H9 (cell line): ENCODE measurements at regions not wholly inside any gene's neighbourhood (a gene's known extent, or its start where the extent isn't known, plus 50 kb on each side); places are given as distances from the start of the nearest gene placed in this dataset.

Experiments used
- DNase-seq: peaks from one replicate; pipeline ENCODE4 v3.0.0-alpha.2; 2017
- H2AFZ ChIP-seq: one replicate; pipeline ENCODE4 v1.6.1; 2013; ENCODE audit warnings: mild to moderate bottlenecking, low read length, control low read depth, moderate library complexity
- H2AK5ac ChIP-seq: 2 replicates; pipeline ENCODE4 v1.6.1; 2013; ENCODE audit warnings: low read length, control low read depth, mixed read lengths; ENCODE audit not compliant: insufficient read length
- H2BK120ac ChIP-seq: one replicate; pipeline ENCODE4 v1.6.1; 2013; ENCODE audit warnings: low read depth, mild to moderate bottlenecking, low read length, control low read depth, inconsistent platforms; ENCODE audit not compliant: poor library complexity, severe bottlenecking
- H2BK12ac ChIP-seq: 2 replicates; pipeline ENCODE4 v1.6.1; 2013; ENCODE audit warnings: low read length, control low read depth, mixed read lengths, low read depth; ENCODE audit not compliant: insufficient read length
- H2BK15ac ChIP-seq: 2 replicates; pipeline ENCODE4 v1.6.1; 2013; ENCODE audit warnings: low read depth, low read length, control low read depth
- H2BK20ac ChIP-seq: one replicate; pipeline ENCODE4 v1.6.1; 2013; ENCODE audit warnings: low read depth, mild to moderate bottlenecking, low read length, control low read depth, inconsistent platforms; ENCODE audit not compliant: poor library complexity, severe bottlenecking
- H2BK5ac ChIP-seq: 2 replicates; pipeline ENCODE4 v1.6.1; 2013; ENCODE audit warnings: low read length, control low read depth, mixed read lengths; ENCODE audit not compliant: insufficient read length
- H3K14ac ChIP-seq: 2 replicates; pipeline ENCODE4 v1.6.1; 2013; ENCODE audit warnings: low read length, control low read depth; ENCODE audit not compliant: insufficient read depth
- H3K18ac ChIP-seq: 2 replicates; pipeline ENCODE4 v1.6.1; 2013; ENCODE audit warnings: low read depth, mild to moderate bottlenecking, mixed read lengths, low read length, control low read depth; ENCODE audit not compliant: insufficient read length
- H3K23ac ChIP-seq: 2 replicates; pipeline ENCODE4 v1.6.1; 2013; ENCODE audit warnings: low read length, control low read depth, mixed read lengths, low read depth; ENCODE audit not compliant: insufficient read length
- H3K23me2 ChIP-seq: 2 replicates; pipeline ENCODE4 v1.6.1; 2013; ENCODE audit warnings: low read depth, mild to moderate bottlenecking, mixed read lengths, low read length, control low read depth; ENCODE audit not compliant: insufficient read length, poor library complexity, severe bottlenecking
- H3K27ac ChIP-seq: 2 replicates; pipeline ENCODE4 v1.5.1; 2013; ENCODE audit warnings: low read length, control low read depth, mixed read lengths, low read depth; ENCODE audit not compliant: insufficient read length
- H3K27me3 ChIP-seq: 2 replicates; pipeline ENCODE4 v1.6.1; 2013; ENCODE audit warnings: low read length, control low read depth, inconsistent platforms; ENCODE audit not compliant: insufficient read depth
- H3K4ac ChIP-seq: 2 replicates; pipeline ENCODE4 v1.6.1; 2013; ENCODE audit warnings: low read depth, mild to moderate bottlenecking, control low read depth, inconsistent platforms, low read length, moderate library complexity
- H3K4me1 ChIP-seq: 2 replicates; pipeline ENCODE4 v1.6.1; 2013; ENCODE audit warnings: low read length, control low read depth, inconsistent platforms; ENCODE audit not compliant: insufficient read depth
- H3K4me2 ChIP-seq: 2 replicates; pipeline ENCODE4 v1.6.1; 2013; ENCODE audit warnings: low read length, control low read depth, mixed read lengths; ENCODE audit not compliant: insufficient read length, insufficient read depth
- H3K56ac ChIP-seq: 2 replicates; pipeline ENCODE4 v1.6.1; 2013; ENCODE audit warnings: low read depth, mild to moderate bottlenecking, mixed read lengths, low read length, control low read depth; ENCODE audit not compliant: insufficient read length
- H3K79me1 ChIP-seq: 2 replicates; pipeline ENCODE4 v1.6.1; 2013; ENCODE audit warnings: low read depth, mild to moderate bottlenecking, moderate library complexity, low read length, control low read depth, inconsistent platforms; ENCODE audit not compliant: insufficient read depth, poor library complexity, severe bottlenecking
- H3K79me2 ChIP-seq: 2 replicates; pipeline ENCODE4 v1.6.1; 2013; ENCODE audit warnings: low read length, control low read depth, inconsistent platforms; ENCODE audit not compliant: insufficient read depth
- H3K9ac ChIP-seq: 2 replicates; pipeline ENCODE4 v1.6.1; 2013; ENCODE audit warnings: low read length, control low read depth, mixed read lengths; ENCODE audit not compliant: insufficient read length; ENCODE audit errors: extremely low read depth
- H3K9me3 ChIP-seq: one replicate; pipeline ENCODE4 v1.6.1; 2013; ENCODE audit warnings: low read depth, low read length, inconsistent platforms; ENCODE audit not compliant: control insufficient read depth
- H3T11ph ChIP-seq: one replicate; pipeline ENCODE4 v1.6.1; 2013; ENCODE audit warnings: mild to moderate bottlenecking, low read length, control low read depth, inconsistent platforms
- H4K20me1 ChIP-seq: one replicate; pipeline ENCODE4 v1.6.1; 2013; ENCODE audit not compliant: control insufficient read depth, insufficient read length, insufficient read depth
- H4K5ac ChIP-seq: 2 replicates; pipeline ENCODE4 v1.6.1; 2013; ENCODE audit warnings: low read depth, mild to moderate bottlenecking, mixed read lengths, low read length, control low read depth; ENCODE audit not compliant: insufficient read length
- H4K8ac ChIP-seq: replicated peaks from 2 replicates; pipeline ENCODE4 v1.6.1; 2013; ENCODE audit warnings: low read length, control low read depth, mixed read lengths, low read depth; ENCODE audit not compliant: insufficient read length
- H4K91ac ChIP-seq: 2 replicates; pipeline ENCODE4 v1.6.1; 2013; ENCODE audit warnings: low read depth, mild to moderate bottlenecking, moderate library complexity, mixed read lengths, low read length, control low read depth; ENCODE audit not compliant: insufficient read length
- H3K27ac Mint-ChIP-seq, 3 experiments: 2 replicates in 2 of 3; 3 replicates in 1 of 3; pipeline ENCODE4 v1.8.0; 2020 to 2021; ENCODE audit warnings: mixed read lengths in 3 of 3, mild to moderate bottlenecking in 1 of 3, moderate library complexity in 1 of 3
- H3K27me3 Mint-ChIP-seq: 2 replicates; pipeline ENCODE4 v1.8.0; 2021; ENCODE audit warnings: low read depth, mild to moderate bottlenecking, moderate library complexity, mixed read lengths
- H3K36me3 Mint-ChIP-seq, 3 experiments: 2 replicates in 2 of 3; 3 replicates in 1 of 3; pipeline ENCODE4 v1.8.0; 2020 to 2021; ENCODE audit warnings: low read depth in 3 of 3, mixed read lengths in 3 of 3; ENCODE audit not compliant: insufficient read depth in 1 of 3
- H3K4me1 Mint-ChIP-seq, 2 experiments: 2 replicates each; pipeline ENCODE4 v1.8.0; 2020; ENCODE audit warnings: mixed read lengths in 2 of 2
- H3K4me3 Mint-ChIP-seq, 2 experiments: 2 replicates in 1 of 2; 3 replicates in 1 of 2; pipeline ENCODE4 v1.8.0; 2020 to 2021; ENCODE audit warnings: mild to moderate bottlenecking in 2 of 2, mixed read lengths in 2 of 2, moderate library complexity in 1 of 2
- H3K9me3 Mint-ChIP-seq, 2 experiments: 2 replicates in 1 of 2; 3 replicates in 1 of 2; pipeline ENCODE4 v1.8.0; 2020; ENCODE audit warnings: mild to moderate bottlenecking in 2 of 2, mixed read lengths in 2 of 2, moderate library complexity in 1 of 2
- CTCF ChIP-seq: fragments of 200-600 bp; sonication (generic); conservative IDR thresholded peaks from 3 replicates; pipeline ENCODE4 v1.8.0; 2021; ENCODE audit warnings: antibody characterized with exemption, mild to moderate bottlenecking
- WGBS: extraction: QIAGEN DNeasy Blood & Tissue Kit; methylation state at CpG from one replicate; pipeline ENCODE4 v1.1.7; 2013; ENCODE audit warnings: missing lambda C conversion rate, low lambda C conversion rate, mixed read lengths; ENCODE audit not compliant: insufficient read length; ENCODE audit errors: extremely low coverage; 5-methylcytosine and 5-hydroxymethylcytosine counted together

GRCh38 chr9:103681435-103681834 is 412.7 kb upstream of the SMC2 start:
- no CpG with 5 or more reads among the region's 6 CpGs for WGBS
- H2BK20ac ChIP-seq = no peak overlapping the region
- H3T11ph ChIP-seq = no peak overlapping the region
- H3K23me2 ChIP-seq = no peaks in the 10 kb centered on the region
- no peaks in the 10 kb centered on the region for H3K9me3 Mint-ChIP-seq
- H3K18ac ChIP-seq = no peak overlapping the region
- H3K4me3 Mint-ChIP-seq = no peak overlapping the region
- no peak overlapping the region for H2BK5ac ChIP-seq
- no peak overlapping the region for H3K27ac ChIP-seq
- no peak for TF ChIP-seq CTCF
- no peak overlapping the region for H2BK12ac ChIP-seq
- no peak overlapping the region for H3K4me2 ChIP-seq
- no peaks in the 10 kb centered on the region for H3K27me3 ChIP-seq
- H2BK15ac ChIP-seq = no peak overlapping the region
- no peak overlapping the region for H3K4ac ChIP-seq
- H3K36me3 Mint-ChIP-seq = no peaks in the 10 kb centered on the region
- no peak for DNase-seq
- no peak overlapping the region for H3K9ac ChIP-seq
- no peaks in the 10 kb centered on the region for H3K9me3 ChIP-seq
- H4K8ac ChIP-seq = no peak overlapping the region
- H3K23ac ChIP-seq = no peak overlapping the region
- H4K5ac ChIP-seq = no peak overlapping the region
- no peak overlapping the region for H2AK5ac ChIP-seq
- no peak overlapping the region for H2BK120ac ChIP-seq
- H3K79me2 ChIP-seq = no peaks in the 10 kb centered on the region
- H3K4me1 ChIP-seq = no peaks in the 10 kb centered on the region
- H3K14ac ChIP-seq = no peak overlapping the region
- no peak overlapping the region for H4K91ac ChIP-seq
- no peak overlapping the region for H2AFZ ChIP-seq
- H3K56ac ChIP-seq = no peak overlapping the region
- peaks cover 0 to 5% of the 10 kb centered on the region in 2 experiments; a peak in 2 of 4 replicates for H3K4me1 Mint-ChIP-seq
- no peaks in the 10 kb centered on the region for H4K20me1 ChIP-seq
- H3K79me1 ChIP-seq = no peaks in the 10 kb centered on the region
- no peaks in the 10 kb centered on the region for H3K27me3 Mint-ChIP-seq
- H3K27ac Mint-ChIP-seq = peak overlapping the region in 1 of 3 experiments; percentile 3; a peak in 1 of 7 replicates
